ENCODE measurements at regions not wholly inside any gene's neighbourhood (a gene's known extent, or its start where the extent isn't known, plus 50 kb on each side); places are given as distances from the start of the nearest gene placed in this dataset.

DNA sequence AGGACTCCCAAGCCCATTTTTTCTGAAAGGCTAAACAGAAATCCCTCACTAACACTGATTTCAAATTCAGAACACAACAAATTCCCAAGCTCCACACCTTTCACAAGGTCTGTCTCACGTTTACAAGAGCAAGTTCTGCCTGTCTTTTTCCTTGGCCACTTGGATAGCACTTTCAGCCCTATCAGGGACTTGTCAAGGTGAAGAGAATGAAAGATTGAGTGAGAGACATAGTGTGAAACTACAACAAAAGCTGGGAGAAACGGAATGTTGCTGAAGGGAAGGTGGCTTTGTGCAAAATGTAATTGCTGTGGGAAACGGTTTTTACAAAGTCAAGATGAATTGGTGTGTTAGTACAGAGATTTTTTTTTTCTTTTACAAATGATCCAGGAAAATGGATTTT lies 89.4 kb upstream of the GATA6 start:
- Histone ChIP-seq H3K27me3 (no peaks in the 10 kb centered on the region), H3K36me3 (no peaks in the 10 kb centered on the region), H3K27ac (no peak overlapping the region), H3K9me3 (no peaks in the 10 kb centered on the region), H3K4me3 (no peak overlapping the region), H3K4me1 (no peaks in the 10 kb centered on the region)
- TF ChIP-seq POLR2A (IDR thresholded peaks at IDR 0.05) (no peak), POLR2AphosphoS5 (IDR thresholded peaks at IDR 0.05) (no peak), EP300 (IDR thresholded peaks at IDR 0.05) (no peak)
- TF ChIP-seq, protein P1, sequence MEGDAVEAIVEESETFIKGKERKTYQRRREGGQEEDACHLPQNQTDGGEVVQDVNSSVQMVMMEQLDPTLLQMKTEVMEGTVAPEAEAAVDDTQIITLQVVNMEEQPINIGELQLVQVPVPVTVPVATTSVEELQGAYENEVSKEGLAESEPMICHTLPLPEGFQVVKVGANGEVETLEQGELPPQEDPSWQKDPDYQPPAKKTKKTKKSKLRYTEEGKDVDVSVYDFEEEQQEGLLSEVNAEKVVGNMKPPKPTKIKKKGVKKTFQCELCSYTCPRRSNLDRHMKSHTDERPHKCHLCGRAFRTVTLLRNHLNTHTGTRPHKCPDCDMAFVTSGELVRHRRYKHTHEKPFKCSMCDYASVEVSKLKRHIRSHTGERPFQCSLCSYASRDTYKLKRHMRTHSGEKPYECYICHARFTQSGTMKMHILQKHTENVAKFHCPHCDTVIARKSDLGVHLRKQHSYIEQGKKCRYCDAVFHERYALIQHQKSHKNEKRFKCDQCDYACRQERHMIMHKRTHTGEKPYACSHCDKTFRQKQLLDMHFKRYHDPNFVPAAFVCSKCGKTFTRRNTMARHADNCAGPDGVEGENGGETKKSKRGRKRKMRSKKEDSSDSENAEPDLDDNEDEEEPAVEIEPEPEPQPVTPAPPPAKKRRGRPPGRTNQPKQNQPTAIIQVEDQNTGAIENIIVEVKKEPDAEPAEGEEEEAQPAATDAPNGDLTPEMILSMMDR (IDR thresholded peaks at IDR 0.05) = no peak
- no peak for ATAC-seq (ENCODE audit: low FRiP score in 2 of 2)
- DNase-seq = no peak
- 45 to 52% methylated on average over 3 of the region's 3 CpGs for WGBS, 2 donors

DNA sequence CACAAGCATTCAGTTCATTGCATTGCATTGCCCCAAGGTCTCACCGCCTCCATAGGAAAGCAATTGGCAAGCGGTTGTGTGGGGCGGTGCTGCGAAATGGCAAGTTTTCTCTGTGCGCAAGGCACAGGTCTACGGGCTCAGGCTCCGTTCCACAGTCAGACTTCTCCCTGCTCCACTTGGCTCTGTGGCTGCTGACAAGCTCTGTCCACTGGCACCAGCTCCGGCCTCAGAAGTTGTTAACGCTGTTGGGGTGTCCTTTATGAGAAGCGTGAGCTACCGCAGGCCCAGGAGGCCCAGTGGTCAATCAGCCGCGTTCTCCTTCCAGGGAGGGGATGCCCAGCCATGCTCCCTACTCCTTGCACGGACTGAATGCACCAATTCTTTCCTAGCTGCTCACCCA lies 87.0 kb upstream of the GATA6 start:
- H3K4me1 ChIP-seq = no peaks in the 10 kb centered on the region
- H3K27ac ChIP-seq = no peak overlapping the region
- no peaks in the 10 kb centered on the region for H3K9me3 ChIP-seq
- H3K4me3 ChIP-seq = no peak overlapping the region
- 95 to 97% methylated on average over 12 to 14 of the region's 14 CpGs for WGBS, 2 donors
- H3K36me3 ChIP-seq = no peaks in the 10 kb centered on the region
- TF ChIP-seq, protein P1 (IDR thresholded peaks at IDR 0.05) = no peak
- TF ChIP-seq EP300 (IDR thresholded peaks at IDR 0.05) (no peak), POLR2A (IDR thresholded peaks at IDR 0.05) (no peak), POLR2AphosphoS5 (IDR thresholded peaks at IDR 0.05) (no peak)
- H3K27me3 ChIP-seq = no peaks in the 10 kb centered on the region
- ATAC-seq (ENCODE audit: low FRiP score in 2 of 2) (no peak), DNase-seq (peak in 1 of 2 donors; percentile 22)

DNA sequence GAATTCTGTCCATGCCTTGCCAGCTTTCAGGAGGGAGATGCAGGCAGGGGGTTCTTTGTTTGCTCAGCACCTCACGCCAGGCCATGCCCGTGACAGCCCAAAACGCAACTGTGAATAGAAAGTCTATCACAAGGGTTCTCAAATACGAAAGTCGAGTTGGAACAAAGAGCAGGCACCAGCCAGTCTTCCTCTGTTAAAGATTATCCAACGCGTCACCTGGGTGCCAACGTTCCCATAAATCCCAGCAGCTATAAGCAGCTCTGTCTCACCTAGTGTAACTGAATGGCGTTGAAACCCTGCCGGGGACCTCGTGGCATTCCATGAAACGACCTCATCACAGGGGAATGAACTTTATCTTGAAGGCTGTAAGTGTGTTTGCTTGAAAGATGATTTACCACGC lies 84.8 kb upstream of the GATA6 start:
- Histone ChIP-seq H3K27ac (no peak overlapping the region), H3K4me1 (peaks cover 0 to 6% (median 0%) of the 10 kb centered on the region in 4 donors), H3K9me3 (no peaks in the 10 kb centered on the region), H3K27me3 (no peaks in the 10 kb centered on the region), H3K4me3 (no peak overlapping the region), H3K36me3 (no peaks in the 10 kb centered on the region)
- peak in 1 of 2 donors; percentile 43 for DNase-seq
- TF ChIP-seq, protein P1 (IDR thresholded peaks at IDR 0.05) = no peak
- TF ChIP-seq EP300 (IDR thresholded peaks at IDR 0.05) (no peak), POLR2AphosphoS5 (IDR thresholded peaks at IDR 0.05) (no peak), POLR2A (IDR thresholded peaks at IDR 0.05) (no peak)
- peak; percentile 32 to 60 for ATAC-seq (ENCODE audit: low FRiP score in 2 of 2)
- WGBS, 2 donors = 58 to 65% methylated on average over 13 of the region's 13 CpGs

DNA sequence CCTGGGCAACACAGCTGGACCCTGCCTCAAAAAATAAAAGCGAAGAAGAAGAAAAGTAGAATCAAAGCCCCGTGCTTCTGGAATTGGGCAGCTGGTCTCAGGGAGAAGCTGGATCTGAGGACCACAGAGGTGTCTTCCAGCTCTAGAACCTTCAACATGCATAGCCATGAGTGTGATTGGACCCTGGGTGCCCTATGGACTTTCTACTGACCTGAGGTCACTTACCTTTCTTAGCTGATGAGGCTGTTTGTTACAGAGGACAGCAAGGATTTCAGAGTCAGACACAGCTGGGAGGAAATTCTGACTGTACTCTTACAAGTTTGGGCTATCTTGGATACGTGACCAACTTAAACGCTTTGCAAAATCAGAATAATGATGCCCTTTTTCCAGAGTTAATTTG lies 82.4 kb upstream of the GATA6 start:
- ATAC-seq (ENCODE audit: low FRiP score in 2 of 2) = no peak

DNA sequence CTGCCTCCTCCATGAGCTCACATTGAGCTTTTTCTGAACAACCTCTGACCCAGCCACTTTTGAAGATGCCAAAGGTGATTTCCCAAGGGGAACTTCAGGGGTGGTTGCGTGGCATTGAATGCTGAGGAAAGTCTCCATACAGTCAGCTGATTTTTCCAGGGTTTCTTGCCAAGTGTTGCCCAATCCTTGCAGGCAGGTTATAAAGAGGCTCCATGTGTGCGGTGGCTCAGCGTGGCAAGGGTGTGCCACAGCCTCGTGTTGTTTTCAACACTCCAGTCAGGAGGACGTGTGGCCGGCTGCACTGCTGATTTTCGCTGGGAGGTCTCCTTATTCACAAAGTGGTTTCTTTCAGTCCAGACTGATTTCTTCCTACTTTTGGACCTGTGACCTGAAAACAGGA lies 81.4 kb upstream of the GATA6 start:
- Histone ChIP-seq H3K4me1 (peaks cover 0 to 6% (median 0%) of the 10 kb centered on the region in 4 donors), H3K36me3 (no peaks in the 10 kb centered on the region), H3K27ac (no peak overlapping the region), H3K27me3 (no peaks in the 10 kb centered on the region), H3K4me3 (no peak overlapping the region), H3K9me3 (no peaks in the 10 kb centered on the region)
- TF ChIP-seq POLR2A (IDR thresholded peaks at IDR 0.05) (peak in 1 of 4 donors; percentile 32), EP300 (IDR thresholded peaks at IDR 0.05) (peak in 1 of 4 donors; percentile 89), POLR2AphosphoS5 (IDR thresholded peaks at IDR 0.05) (peak in 1 of 2 donors; percentile 76)
- TF ChIP-seq, protein P1 (IDR thresholded peaks at IDR 0.05) = no peak
- 57 to 76% methylated on average over 6 to 7 of the region's 7 CpGs for WGBS, 2 donors
- ATAC-seq (ENCODE audit: low FRiP score in 2 of 2) = peak; percentile 46 to 70
- peak in 1 of 2 donors; percentile 85 for DNase-seq

More for the DNA sequence above, 82.4 kb upstream of the GATA6 start:
- TF ChIP-seq EP300 (IDR thresholded peaks at IDR 0.05) = no peak
- no peak for TF ChIP-seq POLR2AphosphoS5 (IDR thresholded peaks at IDR 0.05)
- no peak for TF ChIP-seq POLR2A (IDR thresholded peaks at IDR 0.05)
- TF ChIP-seq, protein P1 (IDR thresholded peaks at IDR 0.05) = no peak
- WGBS, 2 donors = 84 to 92% methylated on average over 4 of the region's 4 CpGs
- Histone ChIP-seq H3K36me3 (no peaks in the 10 kb centered on the region), H3K4me1 (peaks cover 0 to 6% (median 0%) of the 10 kb centered on the region in 4 donors), H3K4me3 (no peak overlapping the region), H3K27me3 (no peaks in the 10 kb centered on the region), H3K9me3 (no peaks in the 10 kb centered on the region), H3K27ac (no peak overlapping the region)
- DNase-seq = no peak

Data from upper lobe of left lung (tissue), 6 donors.